ENCODE measurements at regions not wholly inside any gene's neighbourhood (a gene's known extent, or its start where the extent isn't known, plus 50 kb on each side); places are given as distances from the start of the nearest gene placed in this dataset.

DNA sequence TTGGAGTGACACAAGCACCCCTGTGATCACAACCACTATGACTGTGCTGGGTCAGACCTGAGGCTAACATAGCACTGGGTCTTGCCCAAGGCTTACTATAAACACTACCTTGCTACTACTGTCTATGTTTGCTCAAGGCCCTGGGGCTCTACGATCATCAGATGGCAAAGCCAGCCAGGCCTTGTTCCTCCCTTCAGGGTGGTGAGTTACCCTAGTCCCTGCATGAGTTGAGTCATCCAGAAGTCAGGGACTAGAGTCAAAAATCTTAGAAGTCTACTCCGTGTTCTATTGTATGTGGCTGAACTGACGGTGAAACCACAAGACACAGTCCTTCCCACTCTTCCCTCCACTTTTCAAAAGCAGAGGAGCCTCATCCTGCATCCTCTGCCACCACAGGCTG lies 551.2 kb upstream of the FSIP2 start (continued):
- TF ChIP-seq, protein P1, sequence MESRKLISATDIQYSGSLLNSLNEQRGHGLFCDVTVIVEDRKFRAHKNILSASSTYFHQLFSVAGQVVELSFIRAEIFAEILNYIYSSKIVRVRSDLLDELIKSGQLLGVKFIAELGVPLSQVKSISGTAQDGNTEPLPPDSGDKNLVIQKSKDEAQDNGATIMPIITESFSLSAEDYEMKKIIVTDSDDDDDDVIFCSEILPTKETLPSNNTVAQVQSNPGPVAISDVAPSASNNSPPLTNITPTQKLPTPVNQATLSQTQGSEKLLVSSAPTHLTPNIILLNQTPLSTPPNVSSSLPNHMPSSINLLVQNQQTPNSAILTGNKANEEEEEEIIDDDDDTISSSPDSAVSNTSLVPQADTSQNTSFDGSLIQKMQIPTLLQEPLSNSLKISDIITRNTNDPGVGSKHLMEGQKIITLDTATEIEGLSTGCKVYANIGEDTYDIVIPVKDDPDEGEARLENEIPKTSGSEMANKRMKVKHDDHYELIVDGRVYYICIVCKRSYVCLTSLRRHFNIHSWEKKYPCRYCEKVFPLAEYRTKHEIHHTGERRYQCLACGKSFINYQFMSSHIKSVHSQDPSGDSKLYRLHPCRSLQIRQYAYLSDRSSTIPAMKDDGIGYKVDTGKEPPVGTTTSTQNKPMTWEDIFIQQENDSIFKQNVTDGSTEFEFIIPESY (IDR thresholded peaks at IDR 0.05; ENCODE audit: extremely low read depth, insufficient replicate concordance, low read length): no peak
- TF ChIP-seq ELF1 (IDR thresholded peaks at IDR 0.05; ENCODE audit: borderline replicate concordance, low read depth): no peak

DNA sequence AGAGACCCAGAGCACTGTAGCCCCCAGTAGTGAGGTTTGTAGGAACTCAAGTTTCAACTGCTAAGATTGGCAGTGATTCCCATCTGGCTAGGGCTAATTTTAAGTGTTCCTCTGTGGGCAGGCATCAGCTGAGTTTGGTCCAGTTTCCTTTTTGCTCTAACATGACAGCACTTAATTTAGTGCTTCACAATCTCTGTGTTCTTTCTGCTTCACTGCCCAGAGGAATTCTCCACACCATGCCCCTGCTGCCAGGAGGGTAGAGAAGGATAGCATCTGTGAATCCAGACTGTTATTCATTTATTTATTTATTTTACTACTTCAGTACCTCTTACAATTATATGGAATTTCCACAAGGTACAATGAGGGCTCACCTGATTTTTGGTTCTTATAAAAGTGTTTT lies 549.9 kb upstream of the FSIP2 start:
- H3K4me1 ChIP-seq (ENCODE audit: control insufficient read depth in 1 of 2, insufficient read depth in 2 of 2, low read length in 2 of 2): no peaks in the 10 kb centered on the region
- ChIA-PET CTCF (no interaction called here), POLR2A (no interaction called here), RAD21 (ENCODE audit: low non-redundant PET in 1 of 2, low total read pairs in 2 of 2, uncharacterized antibody in 2 of 2, unreplicated experiment in 2 of 2) (no interaction called here)
- BruUV-seq (replicated peaks): no TSS peak
- H3K4me3 ChIP-seq (replicated peaks in 1 of 2; ENCODE audit: low read depth in 1 of 2, low read length in 2 of 2): no peak overlapping the region
- no peaks in the 10 kb centered on the region for H4K20me1 ChIP-seq (ENCODE audit: insufficient read depth)
- H3K27ac ChIP-seq (ENCODE audit: low read depth, low read length): no peak overlapping the region
- no peaks in the 10 kb centered on the region for H3K9me3 ChIP-seq (ENCODE audit: control insufficient read depth in 1 of 2, insufficient read depth in 1 of 2, low read depth in 1 of 2, low read length in 2 of 2)
- intact Hi-C loops (cut with micrococcal nuclease): no loop called here
- ATAC-seq: no peak
- no peak overlapping the region for H3K9ac ChIP-seq (ENCODE audit: low read length)
- no peaks in the 10 kb centered on the region for H3K27me3 ChIP-seq (ENCODE audit: insufficient read depth, low read length)
- H3K4me2 ChIP-seq (ENCODE audit: low read length): no peak overlapping the region
- H3K9me2 ChIP-seq (ENCODE audit: insufficient read depth): no peaks in the 10 kb centered on the region
- no peak overlapping the region for H2AFZ ChIP-seq (ENCODE audit: low read depth, low read length, poor library complexity, severe bottlenecking)
- DNase-seq (ENCODE audit: low read depth, low spot score): no peak
- H3K36me3 ChIP-seq (ENCODE audit: control insufficient read depth in 1 of 2, insufficient read depth in 2 of 2, low read length in 2 of 2): no peaks in the 10 kb centered on the region
- no peaks in the 10 kb centered on the region for H3K79me2 ChIP-seq (ENCODE audit: insufficient read depth, low read length)
- TF ChIP-seq, protein P2, sequence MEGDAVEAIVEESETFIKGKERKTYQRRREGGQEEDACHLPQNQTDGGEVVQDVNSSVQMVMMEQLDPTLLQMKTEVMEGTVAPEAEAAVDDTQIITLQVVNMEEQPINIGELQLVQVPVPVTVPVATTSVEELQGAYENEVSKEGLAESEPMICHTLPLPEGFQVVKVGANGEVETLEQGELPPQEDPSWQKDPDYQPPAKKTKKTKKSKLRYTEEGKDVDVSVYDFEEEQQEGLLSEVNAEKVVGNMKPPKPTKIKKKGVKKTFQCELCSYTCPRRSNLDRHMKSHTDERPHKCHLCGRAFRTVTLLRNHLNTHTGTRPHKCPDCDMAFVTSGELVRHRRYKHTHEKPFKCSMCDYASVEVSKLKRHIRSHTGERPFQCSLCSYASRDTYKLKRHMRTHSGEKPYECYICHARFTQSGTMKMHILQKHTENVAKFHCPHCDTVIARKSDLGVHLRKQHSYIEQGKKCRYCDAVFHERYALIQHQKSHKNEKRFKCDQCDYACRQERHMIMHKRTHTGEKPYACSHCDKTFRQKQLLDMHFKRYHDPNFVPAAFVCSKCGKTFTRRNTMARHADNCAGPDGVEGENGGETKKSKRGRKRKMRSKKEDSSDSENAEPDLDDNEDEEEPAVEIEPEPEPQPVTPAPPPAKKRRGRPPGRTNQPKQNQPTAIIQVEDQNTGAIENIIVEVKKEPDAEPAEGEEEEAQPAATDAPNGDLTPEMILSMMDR (IDR thresholded peaks at IDR 0.05 in 2 of 3, conservative IDR thresholded peaks at IDR 0.05 in 1 of 3; ENCODE audit: borderline replicate concordance in 1 of 3, insufficient read depth in 1 of 3, low read depth in 2 of 3, low read length in 2 of 3): no peak
- no peak for TF ChIP-seq CBX3 (IDR thresholded peaks at IDR 0.05; ENCODE audit: low read depth)
- no peak for TF ChIP-seq ZNF274 (IDR thresholded peaks at IDR 0.05; ENCODE audit: low read depth, low read length)
- no peak for TF ChIP-seq FOSL1 (IDR thresholded peaks at IDR 0.05; ENCODE audit: low read depth)
- TF ChIP-seq SRF (IDR thresholded peaks at IDR 0.05; ENCODE audit: low read depth): no peak
- TF ChIP-seq, protein P3, sequence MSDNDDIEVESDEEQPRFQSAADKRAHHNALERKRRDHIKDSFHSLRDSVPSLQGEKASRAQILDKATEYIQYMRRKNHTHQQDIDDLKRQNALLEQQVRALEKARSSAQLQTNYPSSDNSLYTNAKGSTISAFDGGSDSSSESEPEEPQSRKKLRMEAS (IDR thresholded peaks at IDR 0.05): no peak
- no peak for TF ChIP-seq EZH2phosphoT487 (IDR thresholded peaks at IDR 0.05; ENCODE audit: borderline replicate concordance)
- TF ChIP-seq, protein P1 (IDR thresholded peaks at IDR 0.05; ENCODE audit: extremely low read depth, insufficient replicate concordance, low read length): no peak
- no peak for TF ChIP-seq RAD21 (IDR thresholded peaks at IDR 0.05; ENCODE audit: low read depth)
- TF ChIP-seq EGR1 (IDR thresholded peaks at IDR 0.05; ENCODE audit: low read depth): no peak
- TF ChIP-seq, protein P4, sequence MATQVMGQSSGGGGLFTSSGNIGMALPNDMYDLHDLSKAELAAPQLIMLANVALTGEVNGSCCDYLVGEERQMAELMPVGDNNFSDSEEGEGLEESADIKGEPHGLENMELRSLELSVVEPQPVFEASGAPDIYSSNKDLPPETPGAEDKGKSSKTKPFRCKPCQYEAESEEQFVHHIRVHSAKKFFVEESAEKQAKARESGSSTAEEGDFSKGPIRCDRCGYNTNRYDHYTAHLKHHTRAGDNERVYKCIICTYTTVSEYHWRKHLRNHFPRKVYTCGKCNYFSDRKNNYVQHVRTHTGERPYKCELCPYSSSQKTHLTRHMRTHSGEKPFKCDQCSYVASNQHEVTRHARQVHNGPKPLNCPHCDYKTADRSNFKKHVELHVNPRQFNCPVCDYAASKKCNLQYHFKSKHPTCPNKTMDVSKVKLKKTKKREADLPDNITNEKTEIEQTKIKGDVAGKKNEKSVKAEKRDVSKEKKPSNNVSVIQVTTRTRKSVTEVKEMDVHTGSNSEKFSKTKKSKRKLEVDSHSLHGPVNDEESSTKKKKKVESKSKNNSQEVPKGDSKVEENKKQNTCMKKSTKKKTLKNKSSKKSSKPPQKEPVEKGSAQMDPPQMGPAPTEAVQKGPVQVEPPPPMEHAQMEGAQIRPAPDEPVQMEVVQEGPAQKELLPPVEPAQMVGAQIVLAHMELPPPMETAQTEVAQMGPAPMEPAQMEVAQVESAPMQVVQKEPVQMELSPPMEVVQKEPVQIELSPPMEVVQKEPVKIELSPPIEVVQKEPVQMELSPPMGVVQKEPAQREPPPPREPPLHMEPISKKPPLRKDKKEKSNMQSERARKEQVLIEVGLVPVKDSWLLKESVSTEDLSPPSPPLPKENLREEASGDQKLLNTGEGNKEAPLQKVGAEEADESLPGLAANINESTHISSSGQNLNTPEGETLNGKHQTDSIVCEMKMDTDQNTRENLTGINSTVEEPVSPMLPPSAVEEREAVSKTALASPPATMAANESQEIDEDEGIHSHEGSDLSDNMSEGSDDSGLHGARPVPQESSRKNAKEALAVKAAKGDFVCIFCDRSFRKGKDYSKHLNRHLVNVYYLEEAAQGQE (IDR thresholded peaks at IDR 0.05; ENCODE audit: low read depth): no peak
- no peak for TF ChIP-seq POLR2AphosphoS5 (IDR thresholded peaks at IDR 0.05; ENCODE audit: low read depth, low read length)
- no peak for TF ChIP-seq EZH2 (IDR thresholded peaks at IDR 0.05)
- TF ChIP-seq POLR2A (IDR thresholded peaks at IDR 0.05; ENCODE audit: borderline replicate concordance, extremely low read depth, insufficient read depth, insufficient read length): no peak
- no peak for TF ChIP-seq ELF1 (IDR thresholded peaks at IDR 0.05; ENCODE audit: borderline replicate concordance, low read depth)
- no peak for TF ChIP-seq TCF7L2 (IDR thresholded peaks at IDR 0.05; ENCODE audit: borderline replicate concordance, extremely low read depth, insufficient read depth, insufficient read length)

Data from HCT116 (cell line).